ENCODE measurements at regions not wholly inside any gene's neighbourhood (a gene's known extent, or its start where the extent isn't known, plus 50 kb on each side); places are given as distances from the start of the nearest gene placed in this dataset.
"Not testable (repeated sequence)": the region's sequence is repeated elsewhere in the genome, so short reads cannot be mapped to it uniquely, and the experiment has no call there.

GRCh38 chr10:61078542-61079275 lies 134.7 kb upstream of the RHOBTB1 start:
- DNase-seq: no peak

DNA sequence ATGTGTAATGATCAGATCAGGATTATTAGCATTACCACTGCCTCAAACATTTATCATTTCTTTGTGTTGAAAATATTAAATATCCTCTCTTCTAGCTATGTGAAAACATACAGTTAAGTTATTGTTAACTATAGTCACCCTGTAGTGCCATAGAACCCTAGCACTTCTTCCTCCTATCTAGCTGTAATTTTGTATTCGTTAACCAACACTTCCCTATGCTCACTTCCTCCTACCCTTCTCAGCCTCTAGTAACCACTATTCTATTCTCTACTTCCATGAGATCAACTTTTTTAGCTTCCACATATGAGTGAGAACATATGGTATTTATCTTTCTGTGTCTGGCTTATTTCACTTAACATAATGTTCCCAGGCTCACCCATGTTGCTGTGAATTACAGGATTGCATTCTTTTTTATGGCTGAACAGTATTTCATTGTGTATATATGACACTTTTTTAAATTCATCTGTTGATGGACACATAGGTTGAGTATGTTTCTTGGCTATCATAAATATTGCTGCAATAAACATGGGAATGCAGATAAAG lies 132.7 kb upstream of the RHOBTB1 start:
- DNase-seq: no peak

DNA sequence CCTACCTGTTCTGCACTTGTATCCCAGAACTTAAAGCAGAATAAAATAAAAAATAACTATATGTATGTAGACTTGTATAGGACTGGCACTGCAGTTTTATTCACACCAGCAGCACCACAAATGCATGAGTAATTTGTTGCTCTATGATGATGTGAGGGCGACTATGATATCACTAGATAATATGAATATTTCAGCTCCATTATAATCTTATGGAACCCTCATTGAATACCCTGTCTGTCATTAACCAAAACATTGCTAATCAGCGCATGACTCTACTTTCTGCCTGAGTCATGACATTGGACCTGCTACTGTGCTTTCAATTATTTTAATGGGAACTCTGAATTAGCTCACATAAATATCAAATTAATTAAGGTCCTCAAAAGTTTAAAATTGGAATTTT lies 129.4 kb upstream of the RHOBTB1 start:
- DNase-seq: no peak

GRCh38 chr10:61071580-61071979 lies 127.6 kb upstream of the RHOBTB1 start:
- DNase-seq: no peak

GRCh38 chr10:61068471-61068870 lies 124.5 kb upstream of the RHOBTB1 start:
- DNase-seq: no peak

DNA sequence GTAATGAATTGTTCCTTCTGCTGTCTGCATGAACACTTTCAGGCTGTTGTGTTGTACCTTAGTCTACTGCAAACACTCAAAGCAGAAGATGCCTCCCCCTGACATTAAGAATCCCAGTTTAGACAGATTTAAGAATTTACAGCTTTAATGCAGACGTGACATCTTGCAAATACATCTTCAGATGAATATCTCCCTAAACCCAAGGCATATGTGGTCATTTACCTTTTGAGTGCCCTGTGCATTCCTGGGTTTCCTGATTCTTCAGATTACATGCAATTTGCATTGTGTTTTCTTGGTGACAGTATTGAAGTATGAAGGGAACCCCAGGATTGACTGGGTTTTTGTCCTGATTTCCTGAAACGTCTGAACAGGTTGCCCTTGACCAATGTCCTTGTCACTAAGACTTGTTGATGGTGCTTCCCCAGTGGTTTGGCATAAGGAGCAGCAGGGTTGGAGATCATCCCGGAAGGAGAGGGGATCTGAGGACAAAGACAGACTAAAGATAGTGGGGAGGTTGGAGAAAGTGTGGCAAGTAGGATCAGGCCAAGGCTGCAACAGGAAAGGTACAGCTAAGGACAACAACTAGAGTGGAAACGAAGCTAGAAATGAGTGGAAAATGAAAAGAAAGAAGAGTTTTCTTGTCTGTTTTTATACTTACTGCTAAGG lies 123.8 kb upstream of the RHOBTB1 start:
- DNase-seq: no peak

DNA sequence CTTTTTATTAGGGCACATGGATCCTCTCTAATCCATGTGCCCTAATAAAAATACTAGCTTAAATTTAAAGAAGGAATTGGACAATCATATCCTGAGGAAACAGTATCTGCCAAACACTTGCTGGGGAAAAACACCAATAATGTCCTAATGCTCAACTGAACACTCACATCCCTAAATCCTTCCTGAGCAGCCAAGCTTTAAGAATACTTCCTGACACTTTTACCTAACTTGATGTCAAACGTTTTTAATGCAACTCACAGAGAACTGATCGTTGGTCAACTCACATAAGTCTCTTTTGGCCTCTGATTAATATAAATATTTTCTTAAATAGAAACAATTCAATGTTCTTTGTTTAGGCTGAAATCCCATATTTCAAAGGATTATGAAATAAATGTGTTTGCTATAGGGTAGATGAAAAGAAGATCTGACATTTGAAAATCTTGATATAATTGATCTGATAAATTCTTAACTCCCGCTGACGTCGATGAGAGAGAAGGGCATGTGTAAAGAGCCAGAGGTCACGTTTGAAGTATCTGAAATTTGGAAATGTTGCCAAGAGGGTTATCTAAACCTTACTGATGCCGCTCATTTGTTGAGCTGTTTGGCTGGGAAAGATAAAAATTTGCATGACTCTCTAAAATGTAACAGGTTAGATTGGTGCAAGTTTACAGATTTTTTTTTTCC lies 122.8 kb upstream of the RHOBTB1 start:
- no peak for DNase-seq

- DNase-seq: no peak
Measured at GRCh38 chr10:61065051-61065450, 121.1 kb upstream of the RHOBTB1 start.

DNA sequence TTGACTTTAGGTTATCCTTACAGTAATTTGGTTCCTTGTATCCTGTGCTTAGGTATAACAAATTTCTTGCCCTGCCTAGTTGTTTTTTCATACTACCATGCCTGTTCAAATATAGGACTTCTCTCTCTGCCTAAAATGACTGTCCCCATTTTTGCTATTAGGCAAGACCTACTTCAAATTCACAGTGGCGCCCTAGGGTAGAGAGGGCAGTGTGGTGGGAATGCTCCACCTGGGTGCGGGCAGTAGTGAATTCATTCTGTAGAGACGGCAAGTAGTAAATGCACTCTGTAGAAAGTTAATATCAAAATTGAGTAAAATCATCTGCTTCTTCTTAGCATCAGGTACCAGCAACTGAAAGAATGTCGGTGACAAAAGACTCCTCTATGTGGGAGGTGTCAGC lies 120.4 kb upstream of the RHOBTB1 start:
- DNase-seq: no peak

- DNase-seq: no peak
Measured at GRCh38 chr10:61063901-61064300, 119.9 kb upstream of the RHOBTB1 start.

- DNase-seq: no peak
Measured at GRCh38 chr10:61063034-61063433, 119.0 kb upstream of the RHOBTB1 start.

DNA sequence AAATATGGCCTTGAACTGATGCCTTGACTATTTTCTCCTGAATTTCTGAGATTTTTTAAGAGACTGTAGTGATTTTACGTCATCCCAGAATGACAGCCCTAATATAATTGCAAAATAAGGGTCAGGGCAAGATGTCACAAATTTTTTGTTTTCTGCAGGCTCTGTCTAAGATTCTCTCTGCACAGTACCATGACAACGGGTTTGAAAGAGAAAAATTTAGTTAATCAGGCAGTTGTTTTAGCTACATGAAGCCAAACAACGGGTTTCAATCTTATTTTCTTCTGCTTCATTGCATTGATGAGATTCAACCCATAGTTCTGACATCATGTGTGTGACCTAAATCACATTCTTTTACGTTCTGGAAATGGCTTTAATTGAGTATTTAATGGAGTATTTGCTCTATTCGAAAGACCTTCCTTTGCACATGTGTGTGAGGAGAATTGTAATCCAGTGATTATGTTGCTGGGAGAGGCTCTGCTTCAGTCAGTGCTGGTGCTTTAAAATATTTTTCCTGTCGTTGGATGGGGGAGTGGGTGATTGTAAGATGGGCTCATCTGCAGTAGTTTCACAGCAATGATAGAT lies 118.0 kb upstream of the RHOBTB1 start:
- no peak for DNase-seq

GRCh38 chr10:61059636-61060035 lies 115.7 kb upstream of the RHOBTB1 start:
- no peak for DNase-seq

- no peak for DNase-seq
Measured at GRCh38 chr10:61052469-61053205, 108.7 kb upstream of the RHOBTB1 start.

DNA sequence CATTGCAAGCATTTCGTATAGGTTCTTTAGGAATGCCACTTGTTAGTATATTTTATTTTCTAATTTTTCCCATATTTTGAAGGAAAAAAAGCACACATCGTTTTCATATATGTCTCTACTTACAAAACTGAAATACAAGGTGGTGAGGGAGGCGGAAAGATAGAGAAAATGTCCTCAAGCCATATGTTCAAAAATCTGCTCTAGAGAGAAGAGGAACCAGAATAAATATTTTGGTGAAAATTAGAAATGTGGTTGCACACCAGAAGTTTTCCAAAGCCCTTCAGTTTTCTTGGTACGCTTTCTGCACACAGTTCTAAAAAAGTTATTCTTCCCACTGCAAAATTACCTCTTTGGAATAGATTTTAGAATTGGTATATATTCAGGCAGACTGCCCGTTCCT lies 107.4 kb upstream of the RHOBTB1 start:
- no peak for DNase-seq

GRCh38 chr10:61050120-61050745 lies 106.2 kb upstream of the RHOBTB1 start:
- DNase-seq: no peak

DNA sequence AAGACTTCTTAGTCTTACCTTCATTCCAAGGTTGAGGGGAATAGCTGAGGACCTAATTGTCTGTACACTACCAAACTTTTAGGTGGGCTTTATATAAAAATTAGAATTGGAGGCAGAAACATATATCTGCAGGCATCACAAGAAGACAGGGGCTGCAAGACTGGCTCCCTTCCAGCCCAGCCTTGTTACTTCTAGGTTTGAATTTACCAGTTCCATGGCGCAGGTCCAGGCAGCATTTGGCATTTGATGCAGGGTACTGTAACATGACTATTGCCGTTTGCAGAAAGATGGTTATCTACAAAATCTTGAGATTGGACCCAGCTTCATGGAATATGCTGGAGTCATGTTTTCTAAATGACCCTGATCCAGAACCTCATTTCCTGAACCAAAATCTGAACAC lies 105.4 kb upstream of the RHOBTB1 start:
- DNase-seq: no peak

DNA sequence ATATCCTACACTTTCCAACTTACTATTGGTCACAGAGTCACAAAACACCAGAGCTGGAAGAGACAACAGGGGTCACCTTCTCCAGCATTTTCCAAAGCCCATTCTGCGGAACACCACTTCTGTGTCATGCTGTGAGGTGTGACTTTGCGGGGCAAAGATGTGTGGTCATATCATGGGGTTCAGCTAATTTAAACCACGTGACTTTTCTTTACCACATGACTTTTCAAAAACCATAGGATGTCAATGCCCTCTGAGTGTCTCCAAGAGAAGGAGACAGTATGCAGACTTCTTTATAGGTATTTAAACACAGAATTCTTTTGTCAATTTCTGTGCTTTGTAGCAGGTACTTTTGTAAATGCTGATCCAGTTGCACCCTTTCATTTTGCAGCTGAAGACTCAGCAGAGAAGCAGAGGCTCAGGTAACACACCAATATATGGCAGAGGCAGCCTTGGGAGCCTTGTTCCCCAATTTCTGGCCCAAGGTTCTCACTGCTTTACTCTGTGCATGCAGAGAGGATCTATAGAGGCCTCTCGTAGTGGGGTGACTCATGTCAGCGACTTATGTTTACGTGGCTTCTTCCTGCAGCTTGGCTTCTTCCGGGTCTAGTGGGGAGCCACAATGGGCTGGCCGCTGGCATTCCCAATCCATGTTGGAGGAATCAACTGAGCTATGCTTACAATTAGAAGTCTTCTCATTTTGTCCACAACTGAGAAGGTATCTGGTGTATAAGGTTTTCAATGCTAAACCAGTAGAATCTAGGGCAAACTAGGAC lies 104.0 kb upstream of the RHOBTB1 start:
- DNase-seq: no peak

GRCh38 chr10:61047081-61047480 lies 103.1 kb upstream of the RHOBTB1 start:
- no peak for DNase-seq

- not testable (repeated sequence) for DNase-seq
Measured at GRCh38 chr10:61045480-61045879, 101.5 kb upstream of the RHOBTB1 start.

DNA sequence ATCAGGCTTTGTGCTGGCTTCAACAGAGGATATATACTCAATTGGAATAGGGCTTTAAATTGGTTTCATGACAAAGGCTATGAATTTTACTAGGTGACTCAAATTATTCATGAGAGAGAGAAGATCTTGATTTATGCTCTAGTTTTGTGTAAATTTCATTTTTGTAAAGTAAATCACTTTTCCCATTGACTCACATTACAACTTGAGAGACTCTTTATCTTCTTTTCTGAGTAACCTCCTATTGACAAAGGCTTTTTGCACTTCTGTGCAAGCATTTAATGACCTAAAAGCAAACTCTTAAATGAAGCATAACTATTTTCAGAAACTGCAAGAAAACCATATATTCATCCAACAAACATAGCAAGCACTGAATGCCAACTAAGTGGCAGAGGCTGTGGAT lies 98.5 kb upstream of the RHOBTB1 start:
- no peak for DNase-seq

Measured in activated CD4-positive, alpha-beta T cell treated with anti-CD3 and anti-CD28 coated beads, Interleukin-10, Interleukin-2, amounts not matched to agents 100 ng/mL and 50 ng/mL, durations not matched to agents 16 hours and 8 hours (primary cell).